ENCODE measurements at regions not wholly inside any gene's neighbourhood (a gene's known extent, or its start where the extent isn't known, plus 50 kb on each side); places are given as distances from the start of the nearest gene placed in this dataset.

GRCh38 chr14:34251662-34252061 is 210.4 kb downstream of the SPTSSA start:
- no peak for DNase-seq
- no peaks in the 10 kb centered on the region for H3K9me3 ChIP-seq (ENCODE audit: severe bottlenecking)
- no peaks in the 10 kb centered on the region for H3K36me3 ChIP-seq
- H3K4me3 ChIP-seq (ENCODE audit: low read depth, low read length): no peak overlapping the region
- TF ChIP-seq CTCF (IDR thresholded peaks at IDR 0.05; ENCODE audit: low read depth, low read length): no peak
- no peaks in the 10 kb centered on the region for H3K27me3 ChIP-seq (ENCODE audit: insufficient read depth, low read depth, severe bottlenecking)
- no peak overlapping the region for H3K27ac ChIP-seq

GRCh38 chr14:34250959-34251358 is 211.1 kb downstream of the SPTSSA start:
- H3K4me3 ChIP-seq (ENCODE audit: low read depth, low read length): no peak overlapping the region
- no peaks in the 10 kb centered on the region for H3K27me3 ChIP-seq (ENCODE audit: insufficient read depth, low read depth, severe bottlenecking)
- no peak for DNase-seq
- TF ChIP-seq CTCF (IDR thresholded peaks at IDR 0.05; ENCODE audit: low read depth, low read length): no peak
- H3K27ac ChIP-seq: no peak overlapping the region
- H3K36me3 ChIP-seq: no peaks in the 10 kb centered on the region
- no peaks in the 10 kb centered on the region for H3K9me3 ChIP-seq (ENCODE audit: severe bottlenecking)

- no peak for TF ChIP-seq CTCF (IDR thresholded peaks at IDR 0.05; ENCODE audit: low read depth, low read length)
- H3K36me3 ChIP-seq: no peaks in the 10 kb centered on the region
- H3K27me3 ChIP-seq (ENCODE audit: insufficient read depth, low read depth, severe bottlenecking): no peaks in the 10 kb centered on the region
- H3K27ac ChIP-seq: no peak overlapping the region
- DNase-seq: no peak
- H3K9me3 ChIP-seq (ENCODE audit: severe bottlenecking): no peaks in the 10 kb centered on the region
- H3K4me3 ChIP-seq (ENCODE audit: low read depth, low read length): no peak overlapping the region
These were observed 214.4 kb downstream of the SPTSSA start for GRCh38 chr14:34247605-34248004.

GRCh38 chr14:34246206-34246605 is 215.8 kb downstream of the SPTSSA start:
- Histone ChIP-seq H3K36me3 (no peaks in the 10 kb centered on the region), H3K27me3 (ENCODE audit: insufficient read depth, low read depth, severe bottlenecking) (no peaks in the 10 kb centered on the region), H3K4me3 (ENCODE audit: low read depth, low read length) (no peak overlapping the region), H3K9me3 (ENCODE audit: severe bottlenecking) (no peaks in the 10 kb centered on the region), H3K27ac (no peak overlapping the region)
- no peak for DNase-seq
- TF ChIP-seq CTCF (IDR thresholded peaks at IDR 0.05; ENCODE audit: low read depth, low read length): no peak

- DNase-seq: no peak
- no peaks in the 10 kb centered on the region for H3K9me3 ChIP-seq (ENCODE audit: severe bottlenecking)
- H3K36me3 ChIP-seq: no peaks in the 10 kb centered on the region
- no peaks in the 10 kb centered on the region for H3K27me3 ChIP-seq (ENCODE audit: insufficient read depth, low read depth, severe bottlenecking)
- no peak overlapping the region for H3K4me3 ChIP-seq (ENCODE audit: low read depth, low read length)
- TF ChIP-seq CTCF (IDR thresholded peaks at IDR 0.05; ENCODE audit: low read depth, low read length): no peak
- H3K27ac ChIP-seq: no peak overlapping the region
These were observed 218.6 kb downstream of the SPTSSA start for GRCh38 chr14:34243401-34243800.

- Histone ChIP-seq H3K27ac (no peak overlapping the region), H3K27me3 (ENCODE audit: insufficient read depth, low read depth, severe bottlenecking) (no peaks in the 10 kb centered on the region), H3K36me3 (no peaks in the 10 kb centered on the region), H3K9me3 (ENCODE audit: severe bottlenecking) (no peaks in the 10 kb centered on the region), H3K4me3 (ENCODE audit: low read depth, low read length) (no peak overlapping the region)
- no peak for DNase-seq
- no peak for TF ChIP-seq CTCF (IDR thresholded peaks at IDR 0.05; ENCODE audit: low read depth, low read length)
These were observed 219.0 kb downstream of the SPTSSA start for GRCh38 chr14:34243001-34243400.
